OCI-LY3 (cell line): ENCODE measurements at regions not wholly inside any gene's neighbourhood (a gene's known extent, or its start where the extent isn't known, plus 50 kb on each side); places are given as distances from the start of the nearest gene placed in this dataset.

Source experiments
- H2AFZ ChIP-seq: fragments of 200-600, 300-600 bp; shearing (Covaris generic); 2 replicates; pipeline ENCODE4 v1.6.0; 2014; ENCODE audit warnings: antibody characterized with exemption, low read depth, low read length
- H3K27ac ChIP-seq: fragments of 200-600, 300-600 bp; sonication (generic); 2 replicates; pipeline ENCODE4 v1.5.1; 2014; ENCODE audit warnings: mild to moderate bottlenecking, low read length, moderate library complexity, mixed read lengths
- H3K27me3 ChIP-seq: fragments of 200-600, 300-600 bp; sonication (generic); 2 replicates; pipeline ENCODE4 v1.6.1; 2014; ENCODE audit warnings: low read depth, low read length, mixed read lengths
- H3K36me3 ChIP-seq: fragments of 200-600, 300-600 bp; sonication (generic); replicated peaks from 2 replicates; pipeline ENCODE3; 2014; ENCODE audit warnings: low read depth, low read length, mixed read lengths
- H3K4me1 ChIP-seq: fragments of 300-600, 200-600 bp; sonication (generic); 2 replicates; pipeline ENCODE4 v1.6.1; 2014; ENCODE audit warnings: low read length, mixed read lengths
- H3K4me2 ChIP-seq: fragments of 200-600, 300-600 bp; sonication (generic); 2 replicates; pipeline ENCODE4 v1.6.1; 2014; ENCODE audit warnings: low read length, mixed read lengths
- H3K4me3 ChIP-seq: fragments of 300-600, 200-600 bp; sonication (generic); 2 replicates; pipeline ENCODE4 v1.5.1; 2014; ENCODE audit warnings: antibody characterized with exemption, mild to moderate bottlenecking, low read length, moderate library complexity
- H3K79me2 ChIP-seq: fragments of 300-600, 200-600 bp; shearing (Covaris generic); 2 replicates; pipeline ENCODE4 v1.6.1; 2014; ENCODE audit warnings: mild to moderate bottlenecking, low read length, mixed read lengths
- H3K9ac ChIP-seq: fragments of 300-600, 200-600 bp; shearing (Covaris generic); 2 replicates; pipeline ENCODE4 v1.6.0; 2014; ENCODE audit warnings: mild to moderate bottlenecking, low read length, moderate library complexity
- H3K9me3 ChIP-seq: fragments of 200-600, 300-600 bp; shearing (Covaris generic); 2 replicates; pipeline ENCODE4 v1.6.1; 2014; ENCODE audit warnings: low read length, mixed read lengths; ENCODE audit not compliant: insufficient read depth
- H4K20me1 ChIP-seq: fragments of 200-600, 300-600 bp; sonication (generic); 2 replicates; pipeline ENCODE4 v1.6.1; 2016; ENCODE audit warnings: low read length, mixed read lengths; ENCODE audit not compliant: insufficient read depth
- EZH2phosphoT487 ChIP-seq: fragments of 200-600 bp; shearing (Covaris generic); IDR thresholded peaks from 2 replicates; pipeline ENCODE4 v1.6.1; 2018; ENCODE audit warnings: antibody characterized with exemption, mixed run types, low read depth
- TF ChIP-seq, protein P1 (sequence below): fragments of 200-600, 300-600 bp; sonication (generic); IDR thresholded peaks from 2 replicates; pipeline ENCODE4 v1.5.1; 2014; ENCODE audit warnings: antibody characterized with exemption, low read length, low read depth

- Histone ChIP-seq H3K9me3 (no peaks in the 10 kb centered on the region), H3K4me3 (no peak overlapping the region), H2AFZ (no peak overlapping the region), H3K27ac (no peak overlapping the region), H3K27me3 (no peaks in the 10 kb centered on the region), H3K4me2 (no peak overlapping the region), H3K4me1 (no peaks in the 10 kb centered on the region), H3K79me2 (no peaks in the 10 kb centered on the region), H3K9ac (no peak overlapping the region), H3K36me3 (no peaks in the 10 kb centered on the region), H4K20me1 (no peaks in the 10 kb centered on the region)
- TF ChIP-seq EZH2phosphoT487: no peak
- TF ChIP-seq, protein P1, sequence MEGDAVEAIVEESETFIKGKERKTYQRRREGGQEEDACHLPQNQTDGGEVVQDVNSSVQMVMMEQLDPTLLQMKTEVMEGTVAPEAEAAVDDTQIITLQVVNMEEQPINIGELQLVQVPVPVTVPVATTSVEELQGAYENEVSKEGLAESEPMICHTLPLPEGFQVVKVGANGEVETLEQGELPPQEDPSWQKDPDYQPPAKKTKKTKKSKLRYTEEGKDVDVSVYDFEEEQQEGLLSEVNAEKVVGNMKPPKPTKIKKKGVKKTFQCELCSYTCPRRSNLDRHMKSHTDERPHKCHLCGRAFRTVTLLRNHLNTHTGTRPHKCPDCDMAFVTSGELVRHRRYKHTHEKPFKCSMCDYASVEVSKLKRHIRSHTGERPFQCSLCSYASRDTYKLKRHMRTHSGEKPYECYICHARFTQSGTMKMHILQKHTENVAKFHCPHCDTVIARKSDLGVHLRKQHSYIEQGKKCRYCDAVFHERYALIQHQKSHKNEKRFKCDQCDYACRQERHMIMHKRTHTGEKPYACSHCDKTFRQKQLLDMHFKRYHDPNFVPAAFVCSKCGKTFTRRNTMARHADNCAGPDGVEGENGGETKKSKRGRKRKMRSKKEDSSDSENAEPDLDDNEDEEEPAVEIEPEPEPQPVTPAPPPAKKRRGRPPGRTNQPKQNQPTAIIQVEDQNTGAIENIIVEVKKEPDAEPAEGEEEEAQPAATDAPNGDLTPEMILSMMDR: no peak
These were observed 119.7 kb upstream of the THRB start for GRCh38 chr3:24614359-24614758.

DNA sequence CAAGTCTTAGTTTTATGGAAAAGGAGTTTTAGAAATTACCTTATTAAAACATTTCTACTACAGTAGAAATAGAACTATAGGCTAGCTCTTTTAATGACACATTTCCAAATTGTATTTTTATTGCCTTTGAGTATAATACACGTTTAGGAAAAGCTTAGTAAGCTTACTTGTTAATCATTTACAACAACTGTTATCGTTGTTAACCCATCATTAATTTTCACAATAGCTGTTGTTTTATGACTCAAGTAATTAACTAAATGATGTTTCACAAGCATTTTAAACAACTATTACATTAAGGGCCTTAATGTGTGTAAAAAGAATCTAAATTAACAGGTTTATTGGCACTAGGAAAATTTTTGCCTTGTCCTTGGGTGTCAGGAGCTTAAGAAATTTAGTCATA, 120.5 kb upstream of the THRB start:
- no peaks in the 10 kb centered on the region for H3K27me3 ChIP-seq
- H3K4me2 ChIP-seq: no peak overlapping the region
- H3K4me3 ChIP-seq: no peak overlapping the region
- no peak overlapping the region for H2AFZ ChIP-seq
- no peak overlapping the region for H3K27ac ChIP-seq
- no peaks in the 10 kb centered on the region for H4K20me1 ChIP-seq
- no peaks in the 10 kb centered on the region for H3K9me3 ChIP-seq
- H3K9ac ChIP-seq: no peak overlapping the region
- H3K79me2 ChIP-seq: no peaks in the 10 kb centered on the region
- H3K36me3 ChIP-seq: no peaks in the 10 kb centered on the region
- H3K4me1 ChIP-seq: no peaks in the 10 kb centered on the region
- TF ChIP-seq EZH2phosphoT487: no peak

GRCh38 chr3:24616110-24616829, 121.6 kb upstream of the THRB start:
- no peak overlapping the region for H2AFZ ChIP-seq
- no peaks in the 10 kb centered on the region for H4K20me1 ChIP-seq
- no peak overlapping the region for H3K4me3 ChIP-seq
- no peak overlapping the region for H3K4me2 ChIP-seq
- H3K27me3 ChIP-seq: no peaks in the 10 kb centered on the region
- TF ChIP-seq, protein P1: no peak
- no peak for TF ChIP-seq EZH2phosphoT487
- H3K79me2 ChIP-seq: no peaks in the 10 kb centered on the region
- no peaks in the 10 kb centered on the region for H3K9me3 ChIP-seq
- no peak overlapping the region for H3K9ac ChIP-seq
- H3K27ac ChIP-seq: no peak overlapping the region
- no peaks in the 10 kb centered on the region for H3K36me3 ChIP-seq
- H3K4me1 ChIP-seq: no peaks in the 10 kb centered on the region

DNA sequence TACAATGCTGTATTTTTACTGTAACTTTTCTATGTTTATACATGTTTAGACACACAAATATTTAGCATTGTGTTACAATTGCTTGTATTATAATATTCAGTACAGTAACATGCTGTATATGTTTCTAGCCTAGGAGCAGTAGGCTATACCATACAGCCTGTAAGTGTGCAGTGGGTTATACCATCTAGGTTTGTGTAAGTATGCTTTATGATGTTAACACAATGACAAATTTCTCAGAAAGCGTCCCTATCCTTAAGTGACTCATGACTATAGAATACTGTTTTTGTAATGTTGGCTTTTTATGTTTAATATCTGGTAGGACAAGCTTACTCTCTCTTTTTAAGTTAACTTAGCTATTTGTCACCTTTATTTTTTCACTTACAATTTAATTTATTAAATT, 127.5 kb upstream of the THRB start:
- Histone ChIP-seq H3K79me2 (no peaks in the 10 kb centered on the region), H4K20me1 (no peaks in the 10 kb centered on the region), H3K4me1 (no peaks in the 10 kb centered on the region), H3K36me3 (no peaks in the 10 kb centered on the region), H3K27ac (no peak overlapping the region), H3K9me3 (no peaks in the 10 kb centered on the region), H3K4me2 (no peak overlapping the region), H3K9ac (no peak overlapping the region), H3K4me3 (no peak overlapping the region), H2AFZ (no peak overlapping the region), H3K27me3 (no peaks in the 10 kb centered on the region)
- no peak for TF ChIP-seq EZH2phosphoT487

GRCh38 chr3:24622696-24623225, 128.1 kb upstream of the THRB start:
- no peak for TF ChIP-seq EZH2phosphoT487
- TF ChIP-seq, protein P1: no peak
- Histone ChIP-seq H3K4me3 (no peak overlapping the region), H3K9ac (no peak overlapping the region), H2AFZ (no peak overlapping the region), H3K36me3 (no peaks in the 10 kb centered on the region), H3K4me2 (no peak overlapping the region), H3K79me2 (no peaks in the 10 kb centered on the region), H3K4me1 (no peaks in the 10 kb centered on the region), H3K27ac (no peak overlapping the region), H3K27me3 (no peaks in the 10 kb centered on the region), H4K20me1 (no peaks in the 10 kb centered on the region), H3K9me3 (no peaks in the 10 kb centered on the region)
